GM23338 (cell line): ENCODE measurements at regions not wholly inside any gene's neighbourhood (a gene's known extent, or its start where the extent isn't known, plus 50 kb on each side); places are given as distances from the start of the nearest gene placed in this dataset.

Experiments
- ATAC-seq: fragments of 200-7000 bp; cut with Tn5 transposase; 3 replicates; pipeline ENCODE4 v1.9.1; 2020
- DNase-seq: peaks from one replicate; pipeline ENCODE4 v3.0.0-alpha.2; 2015; ENCODE audit warnings: low spot score
- H2AFZ ChIP-seq: fragments of 200-600 bp; sonication (generic); 2 replicates; pipeline ENCODE4 v1.8.0; 2016; ENCODE audit warnings: antibody characterized with exemption, mild to moderate bottlenecking, moderate library complexity
- H3F3A ChIP-seq: fragments of 200-600 bp; sonication (generic); replicated peaks from 2 replicates; pipeline ENCODE4 v1.8.0; 2017; ENCODE audit warnings: antibody characterized with exemption, mixed run types, low read depth
- H3K27ac ChIP-seq: fragments of 200-600 bp; sonication (generic); 2 replicates; pipeline ENCODE4 v1.6.1; 2016; ENCODE audit warnings: low read depth
- H3K27me3 ChIP-seq: fragments of 200-600 bp; sonication (generic); 2 replicates; pipeline ENCODE4 v1.8.0; 2016; ENCODE audit warnings: mild to moderate bottlenecking, mixed run types, moderate library complexity; ENCODE audit not compliant: insufficient read depth
- H3K36me3 ChIP-seq: fragments of 200-600 bp; sonication (generic); 2 replicates; pipeline ENCODE4 v1.8.0; 2016; ENCODE audit warnings: mild to moderate bottlenecking; ENCODE audit not compliant: insufficient read depth
- H3K4me1 ChIP-seq: fragments of 200-600 bp; sonication (generic); 2 replicates; pipeline ENCODE4 v1.8.0; 2016; ENCODE audit warnings: mild to moderate bottlenecking, moderate library complexity; ENCODE audit not compliant: insufficient read depth
- H3K4me2 ChIP-seq: fragments of 200-600 bp; sonication (generic); 2 replicates; pipeline ENCODE4 v1.7.1; 2017; ENCODE audit warnings: mixed run types
- H3K4me3 ChIP-seq: fragments of 200-600 bp; sonication (generic); 2 replicates; pipeline ENCODE4 v1.6.1; 2016; ENCODE audit warnings: mixed run types
- H3K79me2 ChIP-seq: fragments of 200-600 bp; sonication (generic); replicated peaks from 2 replicates; pipeline ENCODE4 v1.8.0; 2017; ENCODE audit warnings: mild to moderate bottlenecking; ENCODE audit not compliant: insufficient read depth
- H3K9me2 ChIP-seq: fragments of 200-600 bp; sonication (generic); 2 replicates; pipeline ENCODE4 v1.8.0; 2017; ENCODE audit not compliant: insufficient read depth
- H4K20me1 ChIP-seq: fragments of 200-600 bp; sonication (generic); replicated peaks from 2 replicates; pipeline ENCODE4 v1.8.0; 2017; ENCODE audit warnings: mild to moderate bottlenecking; ENCODE audit not compliant: insufficient read depth
- H3K27ac Mint-ChIP-seq: 2 replicates; pipeline ENCODE4 v1.8.0; 2020; ENCODE audit warnings: inconsistent platforms, mild to moderate bottlenecking, moderate library complexity, mixed read lengths
- H3K27me3 Mint-ChIP-seq: 3 replicates; pipeline ENCODE4 v1.8.0; 2022; ENCODE audit warnings: low read depth, mild to moderate bottlenecking, moderate library complexity, mixed read lengths, inconsistent platforms; ENCODE audit not compliant: insufficient read depth, poor library complexity
- H3K36me3 Mint-ChIP-seq: 3 replicates; pipeline ENCODE4 v1.8.0; 2021; ENCODE audit warnings: low read depth, mild to moderate bottlenecking, inconsistent platforms, moderate library complexity, mixed read lengths
- H3K4me1 Mint-ChIP-seq: 3 replicates; pipeline ENCODE4 v1.8.0; 2020; ENCODE audit warnings: mild to moderate bottlenecking, inconsistent platforms, mixed read lengths
- H3K4me3 Mint-ChIP-seq: 3 replicates; pipeline ENCODE4 v1.8.0; 2021; ENCODE audit warnings: moderate library complexity, mild to moderate bottlenecking, inconsistent platforms, mixed read lengths
- H3K9me3 Mint-ChIP-seq: 3 replicates; pipeline ENCODE4 v1.8.0; 2020; ENCODE audit warnings: moderate library complexity, mild to moderate bottlenecking, inconsistent platforms, mixed read lengths
- CREB1 ChIP-seq: fragments of 250-450 bp; sonication (Bioruptor Pico); IDR thresholded peaks from 2 replicates; pipeline ENCODE4 v1.5.0; 2020; ENCODE audit warnings: low read depth, mild to moderate bottlenecking, moderate library complexity
- EZH2 ChIP-seq: fragments of 200-600 bp; sonication (generic); IDR thresholded peaks from one replicate; pipeline ENCODE4 v1.8.0; 2017; ENCODE audit warnings: antibody characterized with exemption, mild to moderate bottlenecking, low read depth; ENCODE audit not compliant: unreplicated experiment
- JUNB ChIP-seq: IDR thresholded peaks from one replicate; pipeline ENCODE4 v1.6.1; 2016; ENCODE audit warnings: antibody characterized with exemption; ENCODE audit not compliant: unreplicated experiment
- NANOG ChIP-seq: IDR thresholded peaks from 2 replicates; pipeline ENCODE4 v1.6.1; 2016; ENCODE audit warnings: antibody characterized with exemption, borderline replicate concordance
- POLR2AphosphoS5 ChIP-seq: IDR thresholded peaks from 2 replicates; pipeline ENCODE4 v1.6.1; 2016; ENCODE audit warnings: antibody characterized with exemption, low read depth
- REST ChIP-seq: IDR thresholded peaks from one replicate; pipeline ENCODE4 v1.6.1; 2018; ENCODE audit warnings: antibody characterized with exemption; ENCODE audit not compliant: unreplicated experiment
- ZNF331 ChIP-seq: fragments of 250-450 bp; sonication (Bioruptor Pico); IDR thresholded peaks from 2 replicates; pipeline ENCODE4 v1.5.0; 2020; ENCODE audit warnings: low read depth, mild to moderate bottlenecking, moderate library complexity
- ZNF462 ChIP-seq: fragments of 250-450 bp; sonication (Bioruptor Pico); IDR thresholded peaks from 2 replicates; pipeline ENCODE4 v1.5.0; 2020; ENCODE audit warnings: mild to moderate bottlenecking, moderate library complexity
- TF ChIP-seq, protein P1 (sequence below), 2 experiments: fragments of 200-600 bp in 1 of 2; sonication (generic) in 1 of 2; conservative IDR thresholded peaks; 2 replicates each; pipeline versions ENCODE4 v1.5.1 to v1.6.1; 2016 to 2017; ENCODE audit warnings: antibody characterized with exemption in 2 of 2, low read depth in 2 of 2, mild to moderate bottlenecking in 2 of 2, moderate library complexity in 1 of 2

DNA sequence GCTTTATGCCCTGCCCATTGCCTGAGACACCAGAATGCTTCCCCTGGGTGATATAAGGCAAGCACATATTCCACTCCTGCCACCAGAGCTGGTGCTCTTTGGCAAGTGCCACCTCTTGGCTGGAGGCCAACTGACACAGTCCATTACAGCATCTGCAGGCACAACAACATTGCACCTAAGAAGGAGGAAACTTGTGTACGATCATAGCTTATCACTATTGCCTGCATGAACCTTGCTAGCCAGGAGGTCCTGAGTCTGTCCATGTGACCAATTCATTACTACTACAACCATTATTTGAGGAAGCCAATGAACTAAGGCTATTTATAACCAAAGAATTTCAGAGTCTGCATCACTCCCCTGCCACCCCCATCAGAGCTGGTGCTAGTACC lies 119.8 kb upstream of the SCAF11 start (continued):
- TF ChIP-seq REST, result no peak
- TF ChIP-seq CREB1, result no peak
- TF ChIP-seq EZH2, result no peak
- no peak for TF ChIP-seq POLR2AphosphoS5
- TF ChIP-seq, protein P1, sequence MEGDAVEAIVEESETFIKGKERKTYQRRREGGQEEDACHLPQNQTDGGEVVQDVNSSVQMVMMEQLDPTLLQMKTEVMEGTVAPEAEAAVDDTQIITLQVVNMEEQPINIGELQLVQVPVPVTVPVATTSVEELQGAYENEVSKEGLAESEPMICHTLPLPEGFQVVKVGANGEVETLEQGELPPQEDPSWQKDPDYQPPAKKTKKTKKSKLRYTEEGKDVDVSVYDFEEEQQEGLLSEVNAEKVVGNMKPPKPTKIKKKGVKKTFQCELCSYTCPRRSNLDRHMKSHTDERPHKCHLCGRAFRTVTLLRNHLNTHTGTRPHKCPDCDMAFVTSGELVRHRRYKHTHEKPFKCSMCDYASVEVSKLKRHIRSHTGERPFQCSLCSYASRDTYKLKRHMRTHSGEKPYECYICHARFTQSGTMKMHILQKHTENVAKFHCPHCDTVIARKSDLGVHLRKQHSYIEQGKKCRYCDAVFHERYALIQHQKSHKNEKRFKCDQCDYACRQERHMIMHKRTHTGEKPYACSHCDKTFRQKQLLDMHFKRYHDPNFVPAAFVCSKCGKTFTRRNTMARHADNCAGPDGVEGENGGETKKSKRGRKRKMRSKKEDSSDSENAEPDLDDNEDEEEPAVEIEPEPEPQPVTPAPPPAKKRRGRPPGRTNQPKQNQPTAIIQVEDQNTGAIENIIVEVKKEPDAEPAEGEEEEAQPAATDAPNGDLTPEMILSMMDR (conservative IDR thresholded peaks at IDR 0.05; ENCODE audit: low read depth in 2 of 2), result no peak
- no peak for TF ChIP-seq ZNF331 (CRISPR knock-in tag)

GRCh38 chr12:46109343-46110222 lies 119.2 kb upstream of the SCAF11 start:
- no peaks in the 10 kb centered on the region for H4K20me1 ChIP-seq
- no peak overlapping the region for H3K27ac ChIP-seq
- H3K27me3 Mint-ChIP-seq, result no peaks in the 10 kb centered on the region
- no peaks in the 10 kb centered on the region for H3K79me2 ChIP-seq
- H3F3A ChIP-seq, result no peaks in the 10 kb centered on the region
- no peaks in the 10 kb centered on the region for H3K4me1 ChIP-seq
- no peaks in the 10 kb centered on the region for H3K36me3 Mint-ChIP-seq
- H3K27ac Mint-ChIP-seq, result no peak overlapping the region
- 0 out of 2 replicates have a peak, but pooled peaks cover 13% of the 10 kb centered on the region for H3K9me2 ChIP-seq
- peaks cover 11% of the 10 kb centered on the region; the same call in 2 of the 3 replicates for H3K9me3 Mint-ChIP-seq
- no peak overlapping the region for H3K4me2 ChIP-seq
- DNase-seq (no peak), ATAC-seq (no peak)
- no peak overlapping the region for H3K4me3 Mint-ChIP-seq
- H3K27me3 ChIP-seq, result no peaks in the 10 kb centered on the region
- H3K4me1 Mint-ChIP-seq, result peaks cover 6% of the 10 kb centered on the region; the same call in 2 of the 3 replicates
- no peak for TF ChIP-seq JUNB
- TF ChIP-seq NANOG, result no peak
- no peak for TF ChIP-seq ZNF331 (CRISPR knock-in tag)
- TF ChIP-seq ZNF462, result no peak
- peak overlapping the region; percentile 88 for H2AFZ ChIP-seq
- no peaks in the 10 kb centered on the region for H3K36me3 ChIP-seq
- no peak overlapping the region for H3K4me3 ChIP-seq
